ENCODE measurements at regions not wholly inside any gene's neighbourhood (a gene's known extent, or its start where the extent isn't known, plus 50 kb on each side); places are given as distances from the start of the nearest gene placed in this dataset.

DNA sequence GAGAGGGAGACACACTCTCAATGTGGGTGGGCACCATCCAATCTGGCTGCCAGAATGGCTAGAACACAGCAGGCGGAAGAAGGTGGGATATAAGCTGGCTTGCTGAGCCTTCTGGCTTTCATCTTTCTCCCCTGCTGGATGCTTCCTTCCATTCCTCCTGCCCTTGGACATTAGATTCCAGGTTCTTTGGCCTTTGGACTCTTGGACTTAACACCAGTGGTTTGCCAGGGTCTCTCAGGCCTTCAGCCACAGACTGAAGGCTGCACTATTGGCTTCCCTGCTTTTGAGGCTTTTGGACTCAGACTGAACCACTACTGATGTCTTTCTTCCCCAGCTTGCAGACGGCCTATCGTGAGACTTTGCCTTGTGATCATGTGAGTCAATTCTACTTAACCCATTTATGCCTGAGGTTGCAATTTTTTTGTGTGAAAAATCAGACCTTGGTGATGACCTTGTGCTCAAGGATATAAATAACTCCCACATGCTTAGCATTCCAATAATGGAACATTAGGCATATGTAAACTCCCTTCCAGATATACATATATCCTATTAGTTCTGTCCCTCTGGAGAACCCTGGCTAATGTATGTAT lies 56.7 kb upstream of the CD55 start:
- TF ChIP-seq CTCF (IDR thresholded peaks at IDR 0.05; ENCODE audit: borderline replicate concordance, extremely low read depth, low read length, poor library complexity, severe bottlenecking) (no peak), EZH2 (IDR thresholded peaks at IDR 0.05; ENCODE audit: borderline replicate concordance, low read depth, low read length, severe bottlenecking) (no peak)

All from DND-41 (cell line).